MM.1S (cell line): ENCODE measurements at regions not wholly inside any gene's neighbourhood (a gene's known extent, or its start where the extent isn't known, plus 50 kb on each side); places are given as distances from the start of the nearest gene placed in this dataset.

Experiments
- DNase-seq: peaks from one replicate; pipeline ENCODE4 v3.0.0-alpha.2; 2015
- H2AFZ ChIP-seq: fragments of 300-600 bp; sonication (generic); 2 replicates; pipeline ENCODE4 v1.6.0; 2016; ENCODE audit warnings: antibody characterized with exemption, low read length
- H3F3A ChIP-seq: fragments of 300-600 bp; sonication (generic); 2 replicates; pipeline ENCODE4 v1.6.1; 2016; ENCODE audit warnings: mild to moderate bottlenecking, antibody characterized with exemption, low read length, moderate library complexity, mixed read lengths; ENCODE audit not compliant: insufficient read depth
- H3K27ac ChIP-seq: fragments of 300-600 bp; sonication (generic); 2 replicates; pipeline ENCODE4 v1.5.1; 2016; ENCODE audit warnings: mild to moderate bottlenecking, low read length
- H3K27me3 ChIP-seq: fragments of 300-600 bp; sonication (generic); replicated peaks from 2 replicates; pipeline ENCODE4 v1.6.0; 2016; ENCODE audit warnings: low read length; ENCODE audit not compliant: insufficient read depth
- H3K36me3 ChIP-seq: fragments of 300-600 bp; sonication (generic); replicated peaks from 2 replicates; pipeline ENCODE4 v1.6.1; 2016; ENCODE audit warnings: mild to moderate bottlenecking, low read length, mixed read lengths; ENCODE audit not compliant: insufficient read depth
- H3K4me1 ChIP-seq: fragments of 300-600 bp; sonication (generic); 2 replicates; pipeline ENCODE4 v1.6.1; 2016; ENCODE audit warnings: low read length, mixed read lengths
- H3K4me2 ChIP-seq: fragments of 300-600 bp; sonication (generic); 2 replicates; pipeline ENCODE4 v1.6.0; 2016; ENCODE audit warnings: low read depth, low read length
- H3K4me3 ChIP-seq: fragments of 300-600 bp; sonication (generic); 2 replicates; pipeline ENCODE4 v1.5.1; 2016; ENCODE audit warnings: low read length, mixed read lengths
- H3K79me2 ChIP-seq: fragments of 300-600 bp; sonication (generic); 2 replicates; pipeline ENCODE4 v1.6.1; 2016; ENCODE audit warnings: mixed run types, low read length, mixed read lengths
- H3K9ac ChIP-seq: fragments of 300-600 bp; sonication (generic); 2 replicates; pipeline ENCODE4 v1.6.1; 2016; ENCODE audit warnings: low read length, mixed read lengths
- H3K9me2 ChIP-seq: fragments of 300-600 bp; sonication (generic); replicated peaks from 2 replicates; pipeline ENCODE4 v1.6.1; 2016; ENCODE audit warnings: mild to moderate bottlenecking, low read length, mixed read lengths; ENCODE audit not compliant: insufficient read depth
- H3K9me3 ChIP-seq: fragments of 300-600 bp; sonication (generic); replicated peaks from 2 replicates; pipeline ENCODE4 v1.6.1; 2016; ENCODE audit warnings: mild to moderate bottlenecking, low read length, mixed read lengths; ENCODE audit not compliant: insufficient read depth
- H4K20me1 ChIP-seq: fragments of 300-600 bp; sonication (generic); 2 replicates; pipeline ENCODE4 v1.6.1; 2016; ENCODE audit warnings: mild to moderate bottlenecking, low read length, moderate library complexity, mixed read lengths; ENCODE audit not compliant: insufficient read depth
- CTCF ChIP-seq: fragments of 300-600 bp; sonication (generic); IDR thresholded peaks from 2 replicates; pipeline ENCODE4 v1.5.1; 2016; ENCODE audit warnings: antibody characterized with exemption, low read length, mixed read lengths
- EZH2 ChIP-seq: fragments of 300-600 bp; sonication (generic); optimal IDR thresholded peaks from 2 replicates; pipeline ENCODE3; 2017; ENCODE audit warnings: low read depth, mild to moderate bottlenecking, antibody characterized with exemption, low read length, mixed read lengths
- EZH2phosphoT487 ChIP-seq: fragments of 300-600 bp; sonication (generic); IDR thresholded peaks from 2 replicates; pipeline ENCODE4 v1.6.1; 2018; ENCODE audit warnings: antibody characterized with exemption, low read length

DNA sequence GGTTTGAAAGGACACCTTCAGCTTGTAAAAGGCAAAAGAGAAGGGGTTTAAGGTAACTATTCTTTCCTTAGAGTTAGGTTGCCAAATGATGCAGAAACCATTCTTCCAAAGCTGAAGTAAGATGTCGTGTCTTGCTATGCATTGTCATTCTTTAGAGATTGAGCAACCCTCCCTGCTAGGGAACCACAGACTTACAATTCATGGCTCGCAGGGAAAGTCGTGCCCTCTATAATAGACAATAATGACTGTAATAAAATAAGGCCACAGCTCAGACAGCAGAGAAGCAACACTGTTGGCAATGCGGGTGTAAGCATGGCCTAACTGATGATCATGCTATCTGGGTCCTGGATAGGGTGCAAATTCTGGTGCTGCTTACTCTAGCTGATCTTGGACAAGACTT, 129.6 kb upstream of the CDH13 start:
- no peaks in the 10 kb centered on the region for H3K9me2 ChIP-seq
- TF ChIP-seq EZH2 = no peak
- TF ChIP-seq EZH2phosphoT487 = no peak
- TF ChIP-seq CTCF = no peak
- H3K4me3 ChIP-seq = no peak overlapping the region
- no peaks in the 10 kb centered on the region for H3K36me3 ChIP-seq
- no peak overlapping the region for H3K9ac ChIP-seq
- no peaks in the 10 kb centered on the region for H3K79me2 ChIP-seq
- no peaks in the 10 kb centered on the region for H3K9me3 ChIP-seq
- no peaks in the 10 kb centered on the region for H3F3A ChIP-seq
- H3K4me1 ChIP-seq = no peaks in the 10 kb centered on the region
- H3K4me2 ChIP-seq = no peak overlapping the region
- DNase-seq = no peak
- no peaks in the 10 kb centered on the region for H3K27me3 ChIP-seq
- no peaks in the 10 kb centered on the region for H4K20me1 ChIP-seq
- H3K27ac ChIP-seq = no peak overlapping the region
- no peak overlapping the region for H2AFZ ChIP-seq

DNA sequence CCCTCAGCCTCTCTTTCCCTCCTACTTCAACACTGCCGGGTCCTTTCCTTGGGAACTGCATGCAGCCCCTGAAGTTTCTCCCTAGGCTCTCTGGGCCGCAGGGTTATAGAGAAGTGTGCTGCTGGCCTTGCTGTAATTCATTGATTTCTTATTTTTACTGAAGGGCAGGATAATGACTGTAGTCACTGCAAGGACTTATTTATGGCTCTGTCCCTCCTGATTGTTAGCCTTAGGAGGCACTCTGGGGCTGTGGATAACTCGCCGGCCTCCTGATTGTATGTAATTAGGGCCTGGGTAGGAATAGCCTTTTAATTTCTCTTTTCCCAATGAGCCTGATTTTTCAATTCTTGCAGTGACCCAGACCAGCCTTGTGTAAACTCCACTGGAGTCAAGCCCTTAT, 138.3 kb upstream of the CDH13 start:
- no peak for DNase-seq
- Histone ChIP-seq H3K9me2 (no peaks in the 10 kb centered on the region), H3K36me3 (no peaks in the 10 kb centered on the region), H3K27ac (no peak overlapping the region), H3F3A (no peaks in the 10 kb centered on the region), H3K9ac (no peak overlapping the region), H3K4me1 (no peaks in the 10 kb centered on the region), H3K4me2 (no peak overlapping the region), H4K20me1 (no peaks in the 10 kb centered on the region), H3K79me2 (no peaks in the 10 kb centered on the region), H3K4me3 (no peak overlapping the region), H2AFZ (no peak overlapping the region), H3K9me3 (no peaks in the 10 kb centered on the region), H3K27me3 (no peaks in the 10 kb centered on the region)
- TF ChIP-seq EZH2 = no peak
- no peak for TF ChIP-seq CTCF
- TF ChIP-seq EZH2phosphoT487 = no peak

DNA sequence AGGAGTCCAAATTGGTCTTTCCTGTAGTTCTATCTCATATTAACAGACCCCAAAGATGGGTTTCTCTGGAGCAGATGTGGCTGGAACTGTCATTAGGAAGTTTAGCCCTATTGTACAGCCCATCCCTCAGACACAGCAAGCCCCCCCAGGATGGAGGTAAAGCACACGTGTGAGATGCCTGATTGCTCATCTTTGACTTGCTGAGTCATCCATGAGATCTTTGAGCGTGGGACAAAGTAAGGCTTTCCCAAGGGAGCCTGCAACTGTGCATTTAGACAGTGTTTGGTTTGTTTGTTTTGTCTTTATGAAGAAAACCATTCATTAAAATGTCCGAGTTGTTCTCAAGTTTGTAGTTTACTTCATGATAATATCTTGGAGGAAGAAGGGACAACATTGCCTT, 145.3 kb upstream of the CDH13 start:
- Histone ChIP-seq H3K4me3 (no peak overlapping the region), H3K79me2 (no peaks in the 10 kb centered on the region), H3F3A (no peaks in the 10 kb centered on the region), H3K9me2 (no peaks in the 10 kb centered on the region), H4K20me1 (no peaks in the 10 kb centered on the region), H3K4me2 (no peak overlapping the region), H3K36me3 (no peaks in the 10 kb centered on the region), H3K27me3 (no peaks in the 10 kb centered on the region), H3K4me1 (no peaks in the 10 kb centered on the region), H3K27ac (no peak overlapping the region), H3K9me3 (no peaks in the 10 kb centered on the region), H3K9ac (no peak overlapping the region), H2AFZ (no peak overlapping the region)
- no peak for DNase-seq
- TF ChIP-seq EZH2phosphoT487 = no peak
- TF ChIP-seq CTCF = no peak
- no peak for TF ChIP-seq EZH2

- TF ChIP-seq EZH2 (no peak), CTCF (no peak), EZH2phosphoT487 (no peak)
- no peak overlapping the region for H3K9ac ChIP-seq
- DNase-seq = no peak
- no peaks in the 10 kb centered on the region for H4K20me1 ChIP-seq
- no peak overlapping the region for H3K4me2 ChIP-seq
- no peaks in the 10 kb centered on the region for H3K9me3 ChIP-seq
- no peak overlapping the region for H3K27ac ChIP-seq
- no peaks in the 10 kb centered on the region for H3K4me1 ChIP-seq
- H3K36me3 ChIP-seq = no peaks in the 10 kb centered on the region
- no peaks in the 10 kb centered on the region for H3F3A ChIP-seq
- H3K4me3 ChIP-seq = no peak overlapping the region
- no peaks in the 10 kb centered on the region for H3K9me2 ChIP-seq
- H2AFZ ChIP-seq = no peak overlapping the region
- H3K27me3 ChIP-seq = no peaks in the 10 kb centered on the region
- H3K79me2 ChIP-seq = no peaks in the 10 kb centered on the region
These were observed 150.0 kb upstream of the CDH13 start for GRCh38 chr16:82476786-82477185.
